ENCODE measurements at regions not wholly inside any gene's neighbourhood (a gene's known extent, or its start where the extent isn't known, plus 50 kb on each side); places are given as distances from the start of the nearest gene placed in this dataset.

DNA sequence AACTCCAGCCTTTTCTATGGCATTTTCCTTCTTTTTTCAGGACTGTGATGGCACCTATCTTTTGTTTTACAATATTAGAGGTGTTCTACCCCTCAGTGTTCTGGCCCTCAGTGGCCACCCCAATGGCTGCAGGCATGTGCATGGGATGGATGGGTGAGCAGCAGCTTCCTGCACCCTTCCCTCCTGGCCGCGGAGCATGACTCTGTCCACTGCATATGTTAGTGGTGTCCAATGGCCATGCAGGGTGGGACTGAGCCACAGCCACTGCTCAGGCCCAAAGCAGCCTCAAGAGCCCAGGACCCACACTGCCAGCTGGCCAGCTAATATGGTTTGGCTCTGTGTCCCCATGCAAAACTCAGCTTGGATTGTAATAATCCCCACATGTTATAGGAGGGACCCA lies 1032.3 kb upstream of the FBXO33 start:
- H3K9ac ChIP-seq (ENCODE audit: extremely low read depth, low read length, poor library complexity, severe bottlenecking) = no peak overlapping the region
- no peak overlapping the region for H3K27ac ChIP-seq (ENCODE audit: low read depth, low read length)
- no peaks in the 10 kb centered on the region for H3K4me1 ChIP-seq (ENCODE audit: control insufficient read depth, insufficient read depth, low read length)
- peak overlapping the region; percentile 16 for H3K4me3 ChIP-seq (ENCODE audit: low read length)
- H3K36me3 ChIP-seq (ENCODE audit: control insufficient read depth, insufficient read depth, low read length) = no peaks in the 10 kb centered on the region
- peaks cover 2% of the 10 kb centered on the region for H3K27me3 Mint-ChIP-seq (ENCODE audit: insufficient read depth)
- DNase-seq = no peak
- H3K9me3 Mint-ChIP-seq = peaks cover 41% of the 10 kb centered on the region
- peaks cover 49% of the 10 kb centered on the region for H3K9me3 ChIP-seq (ENCODE audit: control insufficient read depth, low read length)
- H3K4me1 Mint-ChIP-seq = peaks cover 6% of the 10 kb centered on the region
- 100% methylated on average over 2 of the region's 2 CpGs; no CpG with 5 or more reads in 1 of the 2 experiments for WGBS, 2 experiments (ENCODE audit: insufficient coverage in 1 of 2, insufficient read length in 1 of 2)
- TF ChIP-seq, protein P1, sequence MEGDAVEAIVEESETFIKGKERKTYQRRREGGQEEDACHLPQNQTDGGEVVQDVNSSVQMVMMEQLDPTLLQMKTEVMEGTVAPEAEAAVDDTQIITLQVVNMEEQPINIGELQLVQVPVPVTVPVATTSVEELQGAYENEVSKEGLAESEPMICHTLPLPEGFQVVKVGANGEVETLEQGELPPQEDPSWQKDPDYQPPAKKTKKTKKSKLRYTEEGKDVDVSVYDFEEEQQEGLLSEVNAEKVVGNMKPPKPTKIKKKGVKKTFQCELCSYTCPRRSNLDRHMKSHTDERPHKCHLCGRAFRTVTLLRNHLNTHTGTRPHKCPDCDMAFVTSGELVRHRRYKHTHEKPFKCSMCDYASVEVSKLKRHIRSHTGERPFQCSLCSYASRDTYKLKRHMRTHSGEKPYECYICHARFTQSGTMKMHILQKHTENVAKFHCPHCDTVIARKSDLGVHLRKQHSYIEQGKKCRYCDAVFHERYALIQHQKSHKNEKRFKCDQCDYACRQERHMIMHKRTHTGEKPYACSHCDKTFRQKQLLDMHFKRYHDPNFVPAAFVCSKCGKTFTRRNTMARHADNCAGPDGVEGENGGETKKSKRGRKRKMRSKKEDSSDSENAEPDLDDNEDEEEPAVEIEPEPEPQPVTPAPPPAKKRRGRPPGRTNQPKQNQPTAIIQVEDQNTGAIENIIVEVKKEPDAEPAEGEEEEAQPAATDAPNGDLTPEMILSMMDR (conservative IDR thresholded peaks at IDR 0.05) = no peak
- H3K27ac Mint-ChIP-seq = no peak overlapping the region
- no peaks in the 10 kb centered on the region for H3K27me3 ChIP-seq (ENCODE audit: control insufficient read depth, insufficient read depth, low read length, poor library complexity, severe bottlenecking)
- no peak overlapping the region for H3K4me3 Mint-ChIP-seq
- H3K36me3 Mint-ChIP-seq (ENCODE audit: low read depth) = peaks cover 2% of the 10 kb centered on the region

DNA sequence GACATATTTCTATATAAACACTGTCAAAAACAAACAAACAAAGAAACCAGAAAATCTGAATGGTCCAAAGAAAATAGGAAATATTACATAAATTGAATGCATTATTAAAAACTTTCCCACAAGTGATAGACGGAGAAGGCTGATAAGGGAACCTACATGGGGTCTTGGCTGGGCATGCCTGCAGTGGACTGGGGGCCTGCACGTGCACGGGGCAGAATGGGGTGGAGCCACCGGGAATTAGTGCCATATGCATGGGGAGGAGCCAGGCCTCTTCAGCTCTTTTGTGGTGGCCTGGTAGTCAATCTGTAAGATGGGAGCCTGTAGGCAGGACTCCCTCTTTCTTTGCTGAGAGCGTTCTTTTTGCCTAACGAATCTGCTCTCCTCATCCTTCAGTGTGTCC lies 1031.7 kb upstream of the FBXO33 start:
- peaks cover 6% of the 10 kb centered on the region for H3K4me1 Mint-ChIP-seq
- no peak overlapping the region for H3K27ac ChIP-seq (ENCODE audit: low read depth, low read length)
- H3K4me3 ChIP-seq (ENCODE audit: low read length) = peak overlapping the region; percentile 16
- H3K27ac Mint-ChIP-seq = no peak overlapping the region
- H3K27me3 Mint-ChIP-seq (ENCODE audit: insufficient read depth) = peaks cover 2% of the 10 kb centered on the region
- no peaks in the 10 kb centered on the region for H3K36me3 ChIP-seq (ENCODE audit: control insufficient read depth, insufficient read depth, low read length)
- H3K4me1 ChIP-seq (ENCODE audit: control insufficient read depth, insufficient read depth, low read length) = no peaks in the 10 kb centered on the region
- H3K4me3 Mint-ChIP-seq = no peak overlapping the region
- no peak overlapping the region for H3K9ac ChIP-seq (ENCODE audit: extremely low read depth, low read length, poor library complexity, severe bottlenecking)
- H3K36me3 Mint-ChIP-seq (ENCODE audit: low read depth) = peaks cover 2% of the 10 kb centered on the region
- no peaks in the 10 kb centered on the region for H3K27me3 ChIP-seq (ENCODE audit: control insufficient read depth, insufficient read depth, low read length, poor library complexity, severe bottlenecking)
- H3K9me3 ChIP-seq (ENCODE audit: control insufficient read depth, low read length) = peaks cover 42% of the 10 kb centered on the region
- no peak for DNase-seq
- peaks cover 34% of the 10 kb centered on the region for H3K9me3 Mint-ChIP-seq
- 90 to 94% methylated on average over 3 to 6 of the region's 6 CpGs for WGBS, 2 experiments (ENCODE audit: insufficient coverage in 1 of 2, insufficient read length in 1 of 2)
- TF ChIP-seq, protein P1 (conservative IDR thresholded peaks at IDR 0.05) = no peak

DNA sequence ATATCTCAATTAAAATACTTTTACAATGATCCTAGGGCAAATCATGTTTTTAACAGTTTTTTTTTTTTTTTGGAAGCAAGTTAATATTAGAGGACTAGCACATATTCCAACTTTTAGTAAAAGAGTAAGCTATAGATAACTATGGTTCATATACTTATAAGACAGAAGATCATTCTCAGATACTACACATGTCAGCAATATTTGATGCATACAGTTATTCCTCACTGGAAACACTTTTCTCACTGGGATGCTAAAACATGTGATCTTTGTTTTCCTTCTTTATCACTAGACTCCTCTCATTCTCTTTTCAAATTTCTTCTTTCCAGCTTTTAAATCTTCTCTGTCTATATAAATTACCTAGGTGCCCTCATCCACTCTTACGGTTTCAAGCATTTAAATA lies 1020.4 kb upstream of the FBXO33 start:
- TF ChIP-seq, protein P1 (conservative IDR thresholded peaks at IDR 0.05) = no peak
- Mint-ChIP-seq H3K9me3 (peaks cover 3% of the 10 kb centered on the region), H3K4me3 (no peak overlapping the region), H3K4me1 (peaks cover 5% of the 10 kb centered on the region), H3K36me3 (ENCODE audit: low read depth) (no peaks in the 10 kb centered on the region), H3K27ac (no peak overlapping the region), H3K27me3 (ENCODE audit: insufficient read depth) (no peaks in the 10 kb centered on the region)
- no peaks in the 10 kb centered on the region for H3K27me3 ChIP-seq (ENCODE audit: control insufficient read depth, insufficient read depth, low read length, poor library complexity, severe bottlenecking)
- no peak overlapping the region for H3K4me3 ChIP-seq (ENCODE audit: low read length)
- no peaks in the 10 kb centered on the region for H3K36me3 ChIP-seq (ENCODE audit: control insufficient read depth, insufficient read depth, low read length)
- H3K9ac ChIP-seq (ENCODE audit: extremely low read depth, low read length, poor library complexity, severe bottlenecking) = no peak overlapping the region
- H3K27ac ChIP-seq (ENCODE audit: low read depth, low read length) = no peak overlapping the region
- no peaks in the 10 kb centered on the region for H3K4me1 ChIP-seq (ENCODE audit: control insufficient read depth, insufficient read depth, low read length)
- no peak for DNase-seq
- no peaks in the 10 kb centered on the region for H3K9me3 ChIP-seq (ENCODE audit: control insufficient read depth, low read length)
- WGBS, 2 experiments (ENCODE audit: insufficient coverage in 1 of 2, insufficient read length in 1 of 2) = 94% methylated on average over 1 of the region's 1 CpG; no CpG with 5 or more reads in 1 of the 2 experiments
